Sciatic nerve (tissue), 2 donors: ENCODE measurements at regions not wholly inside any gene's neighbourhood (a gene's known extent, or its start where the extent isn't known, plus 50 kb on each side); places are given as distances from the start of the nearest gene placed in this dataset.

Source experiments
- ATAC-seq: fragments of 200-7000 bp; cut with Tn5 transposase; one replicate; pipeline ENCODE4 v1.9.1; 2020; ENCODE audit warnings: mild to moderate bottlenecking, moderate library complexity
- DNase-seq: peaks from one replicate; pipeline ENCODE4 v3.0.0-alpha.2; 2020; ENCODE audit warnings: low spot score
- intact Hi-C: fragments of 100-400 bp; cut with DNase I; formaldehyde crosslinking; loops from one replicate; pipeline ENCODE4 v1.14.2; 2022
- donor health status: DM: no; HTN: no; CAD: no.
- donor health status: DM: no; HTN: no; CAD: no.

DNA sequence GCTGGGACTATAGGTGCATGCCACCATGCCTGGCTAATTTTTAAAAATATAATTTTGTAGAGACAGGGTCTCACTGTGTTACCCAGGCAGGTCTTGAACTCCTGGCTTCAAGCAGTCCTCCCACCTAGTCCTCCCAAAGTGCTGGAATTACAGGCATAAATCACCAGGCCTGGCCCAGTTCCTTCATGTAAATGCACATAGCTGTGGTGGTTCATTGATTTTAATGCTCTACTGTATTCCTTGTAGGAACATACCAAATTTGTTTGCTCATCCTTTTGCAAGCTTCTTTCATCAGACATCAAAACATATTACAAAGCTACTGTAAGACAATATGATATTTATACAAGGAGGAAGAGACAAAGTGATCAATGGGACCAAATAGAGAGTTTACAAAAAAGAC, 237.5 kb upstream of the ESRRG start:
- intact Hi-C loops, result no loop called here
- DNase-seq (no peak), ATAC-seq (no peak)

- intact Hi-C loops, result no loop called here
- DNase-seq (no peak), ATAC-seq (no peak)
These were observed 235.3 kb upstream of the ESRRG start for GRCh38 chr1:216958569-216958968.

- DNase-seq (no peak), ATAC-seq (no peak)
- intact Hi-C loops, result no loop called here
These were observed 230.3 kb upstream of the ESRRG start for GRCh38 chr1:216953495-216953894.

- no peak for ATAC-seq
- no peak for DNase-seq
- intact Hi-C loops, result no loop called here
These were observed 229.6 kb upstream of the ESRRG start for GRCh38 chr1:216952864-216953263.

DNA sequence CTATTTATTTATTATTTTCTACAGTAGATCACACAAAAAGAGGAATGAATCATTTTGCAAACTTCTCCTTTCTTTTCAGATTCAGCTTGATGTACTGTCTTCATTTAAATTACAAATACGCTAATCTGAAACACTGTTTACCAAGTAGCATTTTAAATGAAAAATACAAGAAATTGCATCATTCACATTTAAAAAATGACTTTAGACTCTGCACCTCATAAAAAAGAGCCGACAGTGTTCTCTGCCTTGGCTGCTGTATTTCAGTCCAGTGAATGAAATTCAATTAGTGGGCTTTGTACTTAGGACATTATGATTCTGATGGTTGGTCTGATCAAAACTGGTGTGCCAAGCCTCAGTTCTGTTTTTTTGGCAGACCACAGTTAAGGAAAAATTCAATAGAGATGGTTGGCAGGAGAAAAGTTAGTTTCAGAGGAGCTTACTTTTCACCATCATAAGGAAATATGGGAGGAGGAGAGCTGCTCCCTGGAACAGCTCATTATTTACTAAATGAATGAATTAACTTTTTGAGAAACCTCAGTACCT, 222.4 kb upstream of the ESRRG start:
- ATAC-seq (no peak), DNase-seq (no peak)
- intact Hi-C loops, result no loop called here

GRCh38 chr1:216944864-216945510, 221.8 kb upstream of the ESRRG start:
- DNase-seq (no peak), ATAC-seq (no peak)
- intact Hi-C loops, result no loop called here

DNA sequence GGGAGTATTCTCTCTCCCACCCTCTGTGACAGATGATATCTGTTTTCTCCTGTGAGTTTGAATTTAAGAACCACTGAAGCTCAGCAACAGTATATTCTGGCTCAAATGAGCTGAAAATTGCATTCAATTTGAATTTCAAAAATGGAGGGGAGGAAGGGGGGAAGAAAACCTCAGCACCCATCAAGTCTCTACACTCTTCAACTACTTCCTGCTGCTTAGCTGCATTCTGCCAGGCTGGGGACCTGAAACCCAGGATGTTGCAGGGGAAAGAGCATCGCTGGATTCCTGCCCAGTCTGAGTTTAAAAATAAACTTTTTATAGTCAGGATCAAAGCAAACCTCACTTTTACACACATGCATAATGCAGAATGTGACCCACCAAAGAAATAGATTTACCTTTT, 214.3 kb upstream of the ESRRG start:
- no peak for ATAC-seq
- intact Hi-C loops, result no loop called here
- no peak for DNase-seq

DNA sequence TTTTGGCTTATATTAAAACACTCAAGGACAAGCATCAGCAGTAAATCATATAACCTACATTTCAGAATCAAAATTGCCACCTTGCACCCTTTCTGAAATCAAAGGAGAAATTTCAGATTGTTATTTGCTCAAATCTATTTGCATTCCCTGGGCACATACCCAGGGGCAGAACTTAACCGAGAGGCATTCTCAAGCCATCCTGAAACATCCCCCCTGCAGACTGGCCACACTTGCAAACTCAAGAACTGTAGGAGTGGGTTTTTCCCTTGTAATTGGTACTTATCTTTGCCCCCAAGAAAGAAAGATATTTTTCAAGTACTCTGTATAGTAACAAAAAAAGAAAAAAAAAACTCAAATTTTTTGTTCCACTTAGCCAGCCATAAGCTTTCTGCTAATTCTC, 213.6 kb upstream of the ESRRG start:
- DNase-seq, result no peak
- ATAC-seq, result no peak
- intact Hi-C loops, result no loop called here

- ATAC-seq (no peak), DNase-seq (no peak)
- intact Hi-C loops, result no loop called here
These were observed 212.7 kb upstream of the ESRRG start for GRCh38 chr1:216935901-216936300.

DNA sequence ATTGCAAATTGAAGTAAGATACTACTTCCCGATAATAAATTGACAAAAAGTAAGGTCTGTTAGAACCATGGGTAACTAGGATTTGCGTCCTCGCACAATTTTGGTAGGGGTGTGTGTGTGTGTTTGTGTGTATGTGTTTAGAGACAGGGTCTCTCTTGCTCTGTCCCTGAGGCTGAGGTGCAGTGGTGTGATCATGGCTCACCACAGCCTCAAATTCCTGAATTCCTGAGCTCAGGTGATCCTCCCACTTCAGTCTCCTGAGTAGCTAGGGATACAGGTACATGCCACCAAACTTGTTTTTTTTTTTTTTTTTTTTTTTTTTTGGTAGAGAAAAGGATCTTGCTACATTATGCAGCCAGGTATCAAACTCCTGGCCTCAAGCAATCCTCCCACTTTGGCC, 209.2 kb upstream of the ESRRG start:
- no peak for ATAC-seq

GRCh38 chr1:216929870-216930582, 206.8 kb upstream of the ESRRG start:
- DNase-seq (no peak), ATAC-seq (no peak)
- intact Hi-C loops, result no loop called here

More for the DNA sequence above, 209.2 kb upstream of the ESRRG start:
- no peak for DNase-seq
- intact Hi-C loops, result no loop called here

GRCh38 chr1:216927633-216928032, 204.4 kb upstream of the ESRRG start:
- DNase-seq, result no peak
- intact Hi-C loops, result no loop called here
- ATAC-seq, result peak; percentile 15

DNA sequence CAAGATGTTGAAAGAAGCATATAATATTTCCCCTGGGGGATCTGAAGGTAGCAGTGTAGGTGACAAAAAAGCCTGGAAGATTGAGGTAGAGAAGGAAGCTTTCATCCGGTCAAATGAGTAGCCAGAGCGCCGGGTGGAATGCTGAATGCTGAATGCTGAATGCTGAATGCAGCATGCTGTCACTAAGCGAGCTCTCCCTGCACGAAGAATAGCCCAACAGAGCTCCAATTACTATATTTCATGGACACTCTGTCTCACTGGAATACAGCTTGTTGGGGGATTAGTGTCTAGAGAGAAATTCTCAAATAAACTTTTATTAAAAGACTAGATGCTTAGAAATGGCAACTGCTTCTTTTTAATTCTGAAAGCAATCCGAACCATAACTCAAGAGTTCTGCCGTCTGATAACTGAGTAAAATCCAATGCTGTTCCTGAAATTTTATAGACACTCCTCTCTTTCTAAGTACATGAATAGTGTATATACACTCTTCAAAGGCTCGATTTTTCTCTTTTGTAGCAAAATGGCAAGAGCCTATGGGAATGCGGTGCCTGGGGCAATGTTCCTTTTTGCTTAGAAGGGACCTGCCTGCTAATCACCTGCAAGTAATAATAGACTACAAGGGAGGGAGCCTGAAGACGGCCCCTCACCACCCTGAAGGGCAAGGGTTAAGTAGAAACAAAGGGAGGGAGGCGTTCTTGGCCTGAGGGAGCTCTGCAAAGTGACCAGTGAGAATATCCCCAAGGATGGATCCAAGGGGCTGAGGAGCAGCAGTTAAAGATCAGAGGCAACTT, 203.7 kb upstream of the ESRRG start:
- DNase-seq (no peak), ATAC-seq (no peak)
- intact Hi-C loops, result no loop called here

- DNase-seq (no peak), ATAC-seq (no peak)
- intact Hi-C loops, result no loop called here
These were observed 202.9 kb upstream of the ESRRG start for GRCh38 chr1:216925962-216926625.

GRCh38 chr1:216924732-216925131, 201.5 kb upstream of the ESRRG start:
- intact Hi-C loops, result no loop called here
- ATAC-seq, result no peak
- DNase-seq, result no peak

DNA sequence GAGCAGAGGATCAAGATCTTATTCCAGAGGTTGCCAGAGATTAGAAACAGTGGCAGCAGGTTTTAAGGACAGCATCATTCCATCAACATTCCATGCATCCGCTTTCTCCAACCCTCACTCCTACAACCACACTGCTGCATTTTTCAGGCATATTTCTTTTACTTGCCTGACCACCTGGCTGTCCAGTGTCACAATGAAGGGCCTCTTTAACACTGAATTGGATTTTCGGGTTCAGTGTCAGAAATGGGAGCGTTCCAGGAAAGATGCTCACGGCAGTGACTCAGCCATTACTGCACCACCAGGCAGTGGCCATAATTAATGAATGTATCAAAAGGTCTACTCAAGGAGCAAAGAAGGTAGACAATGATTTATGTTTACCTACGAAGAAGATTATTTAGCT, 200.4 kb upstream of the ESRRG start:
- ATAC-seq (no peak), DNase-seq (no peak)
- intact Hi-C loops, result no loop called here

DNA sequence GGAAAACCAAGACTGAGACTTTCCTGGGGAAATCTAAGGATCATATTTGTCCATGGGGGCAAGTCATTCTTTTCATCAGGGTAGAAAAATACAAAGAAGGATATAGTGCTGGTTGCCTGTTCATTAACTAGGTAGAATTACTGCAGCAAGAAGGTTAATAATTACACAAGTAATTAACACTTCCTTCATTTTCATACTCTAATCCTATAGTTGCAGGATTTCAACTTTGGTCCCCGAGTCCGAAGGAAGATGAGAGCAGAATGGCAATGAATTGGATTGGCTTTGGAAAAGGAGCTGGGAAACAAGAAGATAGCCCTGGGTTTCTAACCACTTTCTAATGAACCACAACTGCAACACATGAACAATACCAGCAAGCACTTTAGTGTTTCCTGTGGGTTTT, 199.2 kb upstream of the ESRRG start:
- DNase-seq, result no peak
- intact Hi-C loops, result no loop called here
- no peak for ATAC-seq

GRCh38 chr1:216921866-216922265, 198.6 kb upstream of the ESRRG start:
- ATAC-seq (no peak), DNase-seq (no peak)
- intact Hi-C loops, result no loop called here
